Activated naive CD8-positive, alpha-beta T cell treated with anti-CD3 and anti-CD28 coated beads, Interleukin-2, amount 50 U/mL, for 24 hours (primary cell): ENCODE measurements at regions not wholly inside any gene's neighbourhood (a gene's known extent, or its start where the extent isn't known, plus 50 kb on each side); places are given as distances from the start of the nearest gene placed in this dataset.

Experiments used
- ATAC-seq: fragments of 150-1000 bp; cut with Tn5 transposase; one replicate; pipeline ENCODE4 v1.10.0; 2021
- DNase-seq: peaks from one replicate; pipeline ENCODE4 v3.0.0; 2021
- H3K27ac Mint-ChIP-seq: one replicate; pipeline ENCODE4 v1.8.0; 2021; ENCODE audit warnings: mild to moderate bottlenecking, mixed read lengths
- H3K27me3 Mint-ChIP-seq: one replicate; pipeline ENCODE4 v1.8.0; 2021; ENCODE audit warnings: mixed read lengths
- H3K36me3 Mint-ChIP-seq: one replicate; pipeline ENCODE4 v1.8.0; 2021; ENCODE audit warnings: low read depth, mixed read lengths
- H3K4me1 Mint-ChIP-seq: one replicate; pipeline ENCODE4 v1.8.0; 2021; ENCODE audit warnings: mixed read lengths
- H3K4me3 Mint-ChIP-seq: one replicate; pipeline ENCODE4 v1.8.0; 2021; ENCODE audit warnings: mild to moderate bottlenecking, moderate library complexity, mixed read lengths
- H3K9me3 Mint-ChIP-seq: one replicate; pipeline ENCODE4 v1.8.0; 2021; ENCODE audit warnings: mixed read lengths

DNA sequence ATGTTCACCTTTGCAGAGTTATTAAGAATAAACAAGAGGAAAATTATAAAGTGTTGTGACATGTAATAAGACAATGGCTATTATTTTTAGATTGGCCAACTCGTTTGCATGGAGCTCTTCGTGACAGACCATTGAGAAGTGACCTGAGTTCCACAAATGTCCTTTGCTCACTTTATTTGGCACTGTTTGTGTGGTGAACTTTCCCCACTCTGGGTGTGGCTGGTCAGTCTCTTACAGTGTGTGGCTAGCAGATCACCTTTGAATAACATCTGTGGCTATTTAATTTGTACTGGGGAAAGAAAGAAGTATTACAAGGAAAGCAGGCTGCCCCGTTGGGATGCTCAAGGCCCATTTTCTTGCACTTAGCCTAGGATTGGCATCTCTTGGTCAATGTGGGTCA lies 274.1 kb upstream of the WWC1 start:
- Mint-ChIP-seq H3K36me3 (no peaks in the 10 kb centered on the region), H3K27ac (no peak overlapping the region), H3K27me3 (peaks cover 4% of the 10 kb centered on the region), H3K4me3 (no peak overlapping the region), H3K4me1 (no peaks in the 10 kb centered on the region), H3K9me3 (no peaks in the 10 kb centered on the region)
- no peak for DNase-seq
- no peak for ATAC-seq

GRCh38 chr5:168019143-168019542 lies 272.3 kb upstream of the WWC1 start:
- ATAC-seq (no peak), DNase-seq (no peak)
- no peaks in the 10 kb centered on the region for H3K36me3 Mint-ChIP-seq
- no peak overlapping the region for H3K4me3 Mint-ChIP-seq
- no peak overlapping the region for H3K27ac Mint-ChIP-seq
- H3K27me3 Mint-ChIP-seq: peaks cover 2% of the 10 kb centered on the region
- no peaks in the 10 kb centered on the region for H3K4me1 Mint-ChIP-seq
- no peaks in the 10 kb centered on the region for H3K9me3 Mint-ChIP-seq

GRCh38 chr5:168020542-168021294 lies 270.7 kb upstream of the WWC1 start:
- H3K4me1 Mint-ChIP-seq: no peaks in the 10 kb centered on the region
- DNase-seq: no peak
- H3K27me3 Mint-ChIP-seq: peaks cover 2% of the 10 kb centered on the region
- H3K4me3 Mint-ChIP-seq: no peak overlapping the region
- no peak for ATAC-seq
- no peaks in the 10 kb centered on the region for H3K9me3 Mint-ChIP-seq
- H3K36me3 Mint-ChIP-seq: no peaks in the 10 kb centered on the region
- H3K27ac Mint-ChIP-seq: no peak overlapping the region

- no peak for ATAC-seq
- H3K36me3 Mint-ChIP-seq: no peaks in the 10 kb centered on the region
- peaks cover 2% of the 10 kb centered on the region for H3K9me3 Mint-ChIP-seq
Measured at GRCh38 chr5:168022446-168023169, 268.8 kb upstream of the WWC1 start.

DNA sequence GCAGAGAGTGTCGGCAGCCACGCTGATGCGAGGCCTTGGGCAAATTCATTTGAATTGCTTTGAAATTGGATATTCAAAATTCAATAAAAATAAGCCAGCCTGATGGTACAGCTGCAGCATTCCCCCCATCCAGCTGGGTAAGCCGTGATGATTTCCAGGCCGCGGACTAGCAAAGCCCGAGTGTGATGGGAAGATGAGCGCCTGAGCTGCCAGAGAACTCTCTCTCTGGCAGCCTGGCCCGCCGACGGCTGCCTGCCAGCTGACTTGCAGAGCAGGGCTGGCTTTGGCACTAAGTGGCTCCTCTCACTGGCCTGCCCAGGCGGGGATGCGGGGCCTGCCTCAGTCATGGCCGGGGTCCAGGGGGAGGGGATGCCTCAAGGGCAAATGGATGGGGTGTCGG lies 268.3 kb upstream of the WWC1 start:
- DNase-seq: no peak
- ATAC-seq: no peak
- H3K27me3 Mint-ChIP-seq: peaks cover 2% of the 10 kb centered on the region
- no peak overlapping the region for H3K4me3 Mint-ChIP-seq
- no peaks in the 10 kb centered on the region for H3K36me3 Mint-ChIP-seq
- H3K4me1 Mint-ChIP-seq: no peaks in the 10 kb centered on the region
- H3K9me3 Mint-ChIP-seq: peaks cover 4% of the 10 kb centered on the region
- H3K27ac Mint-ChIP-seq: no peak overlapping the region

More at GRCh38 chr5:168022446-168023169, 268.8 kb upstream of the WWC1 start:
- H3K27me3 Mint-ChIP-seq: peaks cover 2% of the 10 kb centered on the region
- DNase-seq: no peak
- H3K4me3 Mint-ChIP-seq: no peak overlapping the region
- H3K27ac Mint-ChIP-seq: no peak overlapping the region
- H3K4me1 Mint-ChIP-seq: no peaks in the 10 kb centered on the region

DNA sequence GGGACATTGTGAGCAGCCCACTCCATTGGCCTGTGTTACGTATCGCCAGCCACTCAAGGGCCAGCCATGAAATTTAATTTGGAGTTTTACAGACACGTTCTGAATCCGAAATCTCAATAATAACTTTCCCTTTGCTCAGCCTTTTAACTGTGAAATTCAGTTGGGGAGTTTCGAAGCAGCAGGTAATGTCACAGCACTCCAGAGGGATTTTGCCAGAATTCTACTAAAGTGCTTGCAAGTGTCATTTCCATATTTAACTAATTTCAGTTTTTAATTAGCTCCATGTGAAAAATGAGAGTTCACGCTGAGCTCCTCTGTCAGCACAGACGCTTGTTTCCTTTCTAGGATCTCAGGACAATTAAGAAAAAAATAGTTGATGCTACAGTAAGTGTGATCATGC lies 267.1 kb upstream of the WWC1 start:
- Mint-ChIP-seq H3K36me3 (no peaks in the 10 kb centered on the region), H3K27ac (no peak overlapping the region), H3K4me3 (no peak overlapping the region), H3K9me3 (peaks cover 4% of the 10 kb centered on the region), H3K27me3 (peaks cover 2% of the 10 kb centered on the region), H3K4me1 (no peaks in the 10 kb centered on the region)
- DNase-seq: no peak
- no peak for ATAC-seq

DNA sequence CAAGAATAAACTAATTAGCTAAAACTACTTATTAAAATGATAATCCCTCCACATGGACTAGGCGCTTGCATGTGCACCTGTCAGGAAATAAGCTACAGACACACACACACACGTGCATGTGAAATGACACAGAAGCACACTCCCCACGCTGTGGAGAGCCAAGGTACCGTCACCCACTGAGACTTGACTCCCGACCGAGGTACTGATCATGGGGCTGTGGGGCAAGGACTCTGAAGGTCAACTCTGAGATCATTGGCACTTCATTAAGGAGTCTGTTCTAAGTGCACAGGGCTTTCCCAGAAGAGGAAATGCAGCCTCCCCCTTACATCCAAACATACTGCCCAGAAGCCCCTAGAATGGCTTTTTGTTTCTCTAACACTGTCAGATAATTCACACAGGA lies 264.4 kb upstream of the WWC1 start:
- Mint-ChIP-seq H3K27ac (no peak overlapping the region), H3K4me1 (no peaks in the 10 kb centered on the region), H3K9me3 (peaks cover 4% of the 10 kb centered on the region), H3K36me3 (no peaks in the 10 kb centered on the region), H3K4me3 (no peak overlapping the region), H3K27me3 (no peaks in the 10 kb centered on the region)
- DNase-seq: no peak
- ATAC-seq: no peak

- Mint-ChIP-seq H3K36me3 (no peaks in the 10 kb centered on the region), H3K9me3 (peaks cover 4% of the 10 kb centered on the region), H3K27me3 (no peaks in the 10 kb centered on the region), H3K27ac (no peak overlapping the region), H3K4me1 (no peaks in the 10 kb centered on the region), H3K4me3 (no peak overlapping the region)
- no peak for ATAC-seq
- no peak for DNase-seq
Measured at GRCh38 chr5:168030912-168031311, 260.5 kb upstream of the WWC1 start.

DNA sequence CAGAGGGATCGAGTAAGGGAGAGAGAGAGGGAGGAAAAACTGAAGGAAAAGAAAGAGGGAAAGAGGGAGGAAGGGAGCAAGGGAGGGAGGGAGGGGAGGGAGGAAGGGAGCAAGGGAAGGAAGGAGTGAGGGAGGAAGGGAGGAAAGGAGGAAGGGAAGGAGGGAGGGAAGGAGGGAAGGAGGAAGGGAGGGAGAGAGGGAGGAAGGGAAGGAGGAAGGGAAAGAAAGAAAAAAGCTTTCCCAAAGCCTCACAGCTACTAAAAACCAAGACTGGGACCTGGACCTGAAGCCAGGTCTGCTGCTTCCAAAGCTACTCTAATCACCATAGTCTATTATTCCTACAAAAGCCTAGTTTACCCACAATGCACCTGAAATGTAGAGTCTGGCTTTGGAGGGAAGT lies 259.8 kb upstream of the WWC1 start:
- Mint-ChIP-seq H3K27me3 (no peaks in the 10 kb centered on the region), H3K36me3 (no peaks in the 10 kb centered on the region), H3K27ac (no peak overlapping the region), H3K4me3 (no peak overlapping the region), H3K4me1 (no peaks in the 10 kb centered on the region), H3K9me3 (peaks cover 4% of the 10 kb centered on the region)
- ATAC-seq (no peak), DNase-seq (no peak)

GRCh38 chr5:168039039-168039438 lies 252.4 kb upstream of the WWC1 start:
- Mint-ChIP-seq H3K27me3 (no peaks in the 10 kb centered on the region), H3K4me1 (no peaks in the 10 kb centered on the region), H3K36me3 (no peaks in the 10 kb centered on the region), H3K4me3 (no peak overlapping the region), H3K27ac (no peak overlapping the region), H3K9me3 (no peaks in the 10 kb centered on the region)
- DNase-seq: no peak
- no peak for ATAC-seq

DNA sequence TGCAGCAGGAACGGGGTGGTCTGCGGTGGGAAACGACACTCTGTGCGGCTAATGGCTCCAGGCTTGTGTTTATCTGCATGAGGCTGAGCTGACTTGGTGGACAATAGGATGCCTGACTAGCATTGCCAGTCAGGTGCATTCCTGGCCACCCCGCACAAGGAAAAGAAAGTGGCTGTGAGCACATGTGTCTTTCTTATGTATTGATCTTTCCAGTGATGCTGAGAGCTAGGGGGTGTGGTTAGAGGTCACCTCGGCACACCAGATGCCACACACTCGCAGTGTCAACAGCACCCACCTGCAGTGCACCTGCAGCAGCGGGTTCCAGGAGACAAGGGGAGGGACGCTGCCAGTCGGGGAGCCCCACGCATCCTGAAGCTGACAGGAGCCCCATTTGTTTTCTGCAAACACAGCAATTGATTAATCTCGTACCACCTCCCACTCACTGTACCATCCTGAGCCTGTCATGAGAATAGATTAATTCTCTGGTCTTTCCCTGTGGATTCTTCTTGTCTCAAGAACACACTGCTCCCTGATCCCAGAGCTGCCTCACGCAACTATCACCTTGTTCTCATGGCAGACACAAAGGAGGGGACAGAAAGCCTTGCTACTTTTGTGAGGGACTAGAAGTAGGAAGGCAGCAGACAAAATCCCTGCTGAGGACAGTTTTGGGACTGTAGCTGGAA lies 251.7 kb upstream of the WWC1 start:
- H3K27me3 Mint-ChIP-seq: no peaks in the 10 kb centered on the region
- no peaks in the 10 kb centered on the region for H3K4me1 Mint-ChIP-seq
- no peak for ATAC-seq
- DNase-seq: no peak
- no peak overlapping the region for H3K4me3 Mint-ChIP-seq
- H3K9me3 Mint-ChIP-seq: no peaks in the 10 kb centered on the region
- no peaks in the 10 kb centered on the region for H3K36me3 Mint-ChIP-seq
- no peak overlapping the region for H3K27ac Mint-ChIP-seq

DNA sequence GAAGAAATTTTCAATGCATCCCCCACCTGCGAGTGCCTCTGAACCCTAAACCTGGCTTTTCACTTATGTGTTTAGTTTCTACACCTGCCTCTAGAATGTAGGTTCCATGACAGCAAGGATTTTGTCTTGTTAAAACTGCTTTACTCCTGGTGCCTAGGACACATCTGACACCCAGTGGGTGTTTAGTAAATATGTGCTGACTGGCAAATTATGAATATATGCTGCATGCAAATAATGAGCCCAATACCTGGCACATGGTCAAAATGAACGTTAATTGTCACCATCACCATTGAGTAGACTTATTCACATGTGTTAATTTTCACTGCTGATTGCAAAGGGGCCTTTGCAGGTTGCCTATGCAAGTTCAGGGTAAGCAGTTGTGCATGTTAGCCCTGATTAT lies 249.9 kb upstream of the WWC1 start:
- H3K4me3 Mint-ChIP-seq: no peak overlapping the region
- ATAC-seq (no peak), DNase-seq (no peak)
- no peaks in the 10 kb centered on the region for H3K4me1 Mint-ChIP-seq
- no peaks in the 10 kb centered on the region for H3K36me3 Mint-ChIP-seq
- H3K9me3 Mint-ChIP-seq: no peaks in the 10 kb centered on the region
- no peaks in the 10 kb centered on the region for H3K27me3 Mint-ChIP-seq
- no peak overlapping the region for H3K27ac Mint-ChIP-seq

DNA sequence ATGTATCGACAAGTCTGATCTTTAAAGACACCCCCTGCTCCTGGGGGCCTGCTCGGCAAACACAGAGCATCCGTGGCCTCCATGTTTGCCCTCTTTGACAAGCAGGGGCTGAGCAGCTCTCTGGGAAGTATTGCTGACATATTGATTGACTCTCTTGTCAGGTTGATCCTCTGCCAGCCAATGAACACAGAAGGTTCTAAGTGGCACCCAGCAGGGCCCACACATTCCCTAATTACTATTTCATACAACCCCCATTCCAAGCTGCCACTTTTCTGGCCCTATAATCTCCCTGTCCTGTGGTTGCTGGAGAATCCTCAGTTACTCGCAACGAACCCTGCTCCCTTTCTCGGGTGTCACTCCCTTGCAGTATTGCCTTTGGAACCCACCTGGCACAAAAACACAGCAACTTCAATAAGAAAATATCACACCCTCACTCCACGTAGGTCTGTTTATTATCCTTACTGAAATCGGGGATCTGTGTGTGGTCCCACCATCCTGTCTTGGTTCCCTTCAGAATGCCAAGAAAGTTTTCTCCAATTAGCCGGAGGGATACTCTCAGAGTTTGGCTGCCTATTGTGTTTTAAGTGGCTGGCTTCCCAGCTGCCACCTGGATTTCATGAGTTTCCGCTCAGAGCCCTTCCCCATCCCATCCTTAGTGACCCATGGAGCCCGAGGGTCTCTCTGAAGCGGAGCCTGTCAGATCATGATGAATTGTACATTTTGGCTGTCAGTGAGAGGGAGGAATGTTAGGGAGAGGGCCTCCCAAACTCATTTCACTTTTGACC lies 249.0 kb upstream of the WWC1 start:
- ATAC-seq (no peak), DNase-seq (no peak)
- Mint-ChIP-seq H3K4me1 (no peaks in the 10 kb centered on the region), H3K27me3 (no peaks in the 10 kb centered on the region), H3K36me3 (no peaks in the 10 kb centered on the region), H3K27ac (no peak overlapping the region), H3K4me3 (no peak overlapping the region), H3K9me3 (no peaks in the 10 kb centered on the region)

DNA sequence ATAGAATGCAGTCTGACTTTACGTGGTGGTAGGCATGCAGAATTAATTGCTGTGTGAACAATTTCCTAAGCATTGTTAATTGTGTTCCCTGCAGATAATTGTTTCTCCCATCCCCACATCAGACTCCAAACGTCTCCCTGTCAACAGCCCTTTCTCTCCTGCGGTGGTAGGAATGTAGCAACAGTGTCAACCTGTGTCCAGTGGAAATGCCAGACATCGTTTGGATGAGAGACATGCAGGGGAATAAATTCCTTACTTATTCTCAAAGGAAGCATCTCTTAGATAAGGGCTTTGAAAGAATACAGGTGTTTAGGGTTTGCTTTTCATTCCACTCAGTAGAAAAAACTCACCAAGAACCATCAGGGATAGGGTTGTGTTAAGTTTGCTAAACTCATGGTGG lies 245.3 kb upstream of the WWC1 start:
- no peak for ATAC-seq

More for the DNA sequence above, 245.3 kb upstream of the WWC1 start:
- Mint-ChIP-seq H3K27me3 (no peaks in the 10 kb centered on the region), H3K4me3 (no peak overlapping the region), H3K4me1 (no peaks in the 10 kb centered on the region), H3K9me3 (no peaks in the 10 kb centered on the region), H3K27ac (no peak overlapping the region), H3K36me3 (no peaks in the 10 kb centered on the region)
- DNase-seq: no peak
